PC-9 (cell line): ENCODE measurements at regions not wholly inside any gene's neighbourhood (a gene's known extent, or its start where the extent isn't known, plus 50 kb on each side); places are given as distances from the start of the nearest gene placed in this dataset.

ENCODE experiments used
- BruUV-seq: library from RNA; stranded (reverse); fragments of 400-500 nt; replicated peaks from 2 replicates; lab custom pipeline; 2021; lab: Mats Ljungman, UMichigan
- CTCF ChIA-PET: fragments of 300-600 bp; sonication (Branson Sonifier 250); formaldehyde crosslinking; loops from one replicate; lab custom pipeline; 2022; ENCODE audit warnings: antibody characterized with exemption; lab: Charles Lee
- POLR2A ChIA-PET: fragments of 300-600 bp; sonication (Branson Sonifier 250); formaldehyde crosslinking; loops from one replicate; lab custom pipeline; 2022; ENCODE audit warnings: antibody characterized with exemption; ENCODE audit not compliant: unreplicated experiment; lab: Charles Lee
- DNase-seq, 2 experiments: peaks; one replicate each; pipeline versions ENCODE4 v3.0.0 to v3.0.0-alpha.2; 2015 to 2022; ENCODE audit warnings: mixed read lengths in 1 of 2
- H2AFZ ChIP-seq: fragments of 200-600 bp; sonication (generic); 2 replicates; pipeline ENCODE4 v1.8.1; 2017; ENCODE audit warnings: antibody characterized with exemption
- H3F3A ChIP-seq: fragments of 200-600 bp; sonication (generic); 2 replicates; pipeline ENCODE4 v1.8.1; 2017; ENCODE audit warnings: antibody characterized with exemption, mild to moderate bottlenecking, low read depth; ENCODE audit not compliant: insufficient read depth
- H3K27ac ChIP-seq: fragments of 200-600 bp; sonication (generic); 2 replicates; pipeline ENCODE4 v1.6.1; 2016; ENCODE audit warnings: mixed run types
- H3K27me3 ChIP-seq: fragments of 200-600 bp; sonication (generic); 2 replicates; pipeline ENCODE4 v1.6.1; 2016; ENCODE audit warnings: low read depth, mixed run types; ENCODE audit not compliant: insufficient read depth
- H3K36me3 ChIP-seq: fragments of 200-600 bp; sonication (generic); 2 replicates; pipeline ENCODE4 v1.6.1; 2016; ENCODE audit warnings: low read depth, mixed run types
- H3K4me1 ChIP-seq: fragments of 200-600 bp; sonication (generic); replicated peaks from 2 replicates; pipeline ENCODE4 v1.6.1; 2016; ENCODE audit warnings: mixed run types; ENCODE audit not compliant: insufficient read depth
- H3K4me2 ChIP-seq: fragments of 200-600 bp; sonication (generic); 2 replicates; pipeline ENCODE4 v1.6.1; 2017; ENCODE audit warnings: mixed run types
- H3K4me3 ChIP-seq: fragments of 200-600 bp; sonication (generic); 2 replicates; pipeline ENCODE4 v1.6.1; 2016; ENCODE audit warnings: mixed run types
- H3K79me2 ChIP-seq: fragments of 200-600 bp; sonication (generic); 2 replicates; pipeline ENCODE4 v1.6.1; 2017; ENCODE audit warnings: low read depth, mixed run types
- H3K9me2 ChIP-seq: fragments of 200-600 bp; sonication (generic); 2 replicates; pipeline ENCODE4 v1.8.1; 2017; ENCODE audit warnings: mild to moderate bottlenecking; ENCODE audit not compliant: insufficient read depth
- H3K9me3 ChIP-seq: fragments of 200-600 bp; sonication (generic); 2 replicates; pipeline ENCODE4 v1.8.1; 2016; ENCODE audit warnings: low read depth; ENCODE audit not compliant: insufficient read depth
- H4K20me1 ChIP-seq: fragments of 200-600 bp; sonication (generic); 2 replicates; pipeline ENCODE4 v1.8.1; 2017; ENCODE audit not compliant: insufficient read depth
- CTCF ChIP-seq: fragments of 200-600 bp; sonication (generic); conservative IDR thresholded peaks from 2 replicates; pipeline ENCODE4 v1.6.1; 2017; ENCODE audit warnings: mixed run types, antibody characterized with exemption, mild to moderate bottlenecking, moderate library complexity
- EZH2 ChIP-seq: fragments of 200-600 bp; sonication (generic); IDR thresholded peaks from 2 replicates; pipeline ENCODE4 v1.8.0; 2017; ENCODE audit warnings: antibody characterized with exemption, low read depth
- intact Hi-C: fragments of 100-400 bp; cut with micrococcal nuclease; formaldehyde crosslinking; loops from one replicate; pipeline ENCODE4 v1.10.0; 2022; ENCODE audit not compliant: unreplicated experiment

GRCh38 chr11:87924125-87924524, 251.1 kb downstream of the RAB38 start:
- no peak overlapping the region for H3K27ac ChIP-seq
- H3F3A ChIP-seq: peaks cover 14% of the 10 kb centered on the region
- ChIA-PET POLR2A (no interaction called here), CTCF (no interaction called here)
- no peak overlapping the region for H3K4me2 ChIP-seq
- no peaks in the 10 kb centered on the region for H3K79me2 ChIP-seq
- DNase-seq: no peak
- H3K4me1 ChIP-seq: peaks cover 14% of the 10 kb centered on the region
- H4K20me1 ChIP-seq: no peaks in the 10 kb centered on the region
- H2AFZ ChIP-seq: no peak overlapping the region
- no TSS peak for BruUV-seq
- no peak for TF ChIP-seq CTCF
- no peak for TF ChIP-seq EZH2
- no peaks in the 10 kb centered on the region for H3K9me2 ChIP-seq
- intact Hi-C loops: no loop called here
- no peaks in the 10 kb centered on the region for H3K27me3 ChIP-seq
- no peaks in the 10 kb centered on the region for H3K9me3 ChIP-seq
- no peak overlapping the region for H3K4me3 ChIP-seq
- no peaks in the 10 kb centered on the region for H3K36me3 ChIP-seq

- no peak overlapping the region for H3K4me3 ChIP-seq
- intact Hi-C loops: no loop called here
- DNase-seq: no peak
- BruUV-seq: no TSS peak
- ChIA-PET CTCF (no interaction called here), POLR2A (no interaction called here)
- no peaks in the 10 kb centered on the region for H3K79me2 ChIP-seq
- H3K4me2 ChIP-seq: no peak overlapping the region
- no peaks in the 10 kb centered on the region for H3K9me2 ChIP-seq
- H3K27ac ChIP-seq: no peak overlapping the region
- H3K9me3 ChIP-seq: no peaks in the 10 kb centered on the region
- H3F3A ChIP-seq: no peaks in the 10 kb centered on the region; the same call in none of the 2 replicates
- TF ChIP-seq EZH2: no peak
- no peak for TF ChIP-seq CTCF
- H2AFZ ChIP-seq: no peak overlapping the region
- no peaks in the 10 kb centered on the region for H3K4me1 ChIP-seq
- no peaks in the 10 kb centered on the region for H3K36me3 ChIP-seq
- no peaks in the 10 kb centered on the region for H3K27me3 ChIP-seq
- H4K20me1 ChIP-seq: no peaks in the 10 kb centered on the region
These were observed 258.1 kb downstream of the RAB38 start for GRCh38 chr11:87917111-87917510.

GRCh38 chr11:87909178-87909577, 266.1 kb downstream of the RAB38 start:
- no peak for TF ChIP-seq EZH2
- no peak for TF ChIP-seq CTCF
- Histone ChIP-seq H3F3A (no peaks in the 10 kb centered on the region; the same call in none of the 2 replicates), H3K79me2 (no peaks in the 10 kb centered on the region), H3K9me3 (no peaks in the 10 kb centered on the region), H2AFZ (no peak overlapping the region), H4K20me1 (no peaks in the 10 kb centered on the region), H3K4me3 (no peak overlapping the region), H3K27me3 (no peaks in the 10 kb centered on the region), H3K4me2 (no peak overlapping the region), H3K4me1 (no peaks in the 10 kb centered on the region), H3K9me2 (no peaks in the 10 kb centered on the region; the same call in 1 of the 2 replicates), H3K27ac (no peak overlapping the region), H3K36me3 (no peaks in the 10 kb centered on the region)
- POLR2A ChIA-PET: no interaction called here
- CTCF ChIA-PET: no interaction called here
- DNase-seq: no peak
- intact Hi-C loops: no loop called here
- no TSS peak for BruUV-seq
